Chondrocyte (in vitro differentiated cells): ENCODE measurements at regions not wholly inside any gene's neighbourhood (a gene's known extent, or its start where the extent isn't known, plus 50 kb on each side); places are given as distances from the start of the nearest gene placed in this dataset.

ENCODE experiments used
- DNase-seq: peaks from one replicate; pipeline ENCODE4 v3.0.0; 2021; ENCODE audit warnings: mixed read lengths, low spot score
- H3K27ac Mint-ChIP-seq: one replicate; pipeline ENCODE4 v1.8.0; 2021; ENCODE audit warnings: mild to moderate bottlenecking, moderate library complexity, mixed read lengths; ENCODE audit not compliant: unreplicated experiment
- H3K27me3 Mint-ChIP-seq: 2 replicates; pipeline ENCODE4 v1.8.0; 2021; ENCODE audit warnings: low read depth, mixed read lengths
- H3K36me3 Mint-ChIP-seq: 2 replicates; pipeline ENCODE4 v1.8.0; 2021; ENCODE audit warnings: low read depth, mixed read lengths
- H3K4me1 Mint-ChIP-seq: 2 replicates; pipeline ENCODE4 v1.8.0; 2021; ENCODE audit warnings: low read depth, mild to moderate bottlenecking, mixed read lengths
- H3K4me3 Mint-ChIP-seq: one replicate; pipeline ENCODE4 v1.8.0; 2021; ENCODE audit warnings: mild to moderate bottlenecking, moderate library complexity, mixed read lengths; ENCODE audit not compliant: unreplicated experiment
- H3K9me3 Mint-ChIP-seq: 2 replicates; pipeline ENCODE4 v1.8.0; 2021; ENCODE audit warnings: low read depth, mixed read lengths
- CTCF ChIP-seq: fragments of 200-600 bp; sonication (generic); IDR thresholded peaks from 2 replicates; pipeline ENCODE4 v1.5.0; 2021; ENCODE audit warnings: antibody characterized with exemption, mild to moderate bottlenecking, moderate library complexity

- Mint-ChIP-seq H3K4me1 (peaks cover 10% of the 10 kb centered on the region), H3K27ac (no peak overlapping the region), H3K9me3 (peaks cover 7% of the 10 kb centered on the region), H3K4me3 (peak overlapping the region; percentile 39), H3K27me3 (peaks cover 17% of the 10 kb centered on the region), H3K36me3 (no peaks in the 10 kb centered on the region)
- DNase-seq = no peak
- no peak for TF ChIP-seq CTCF
These were observed 458.6 kb upstream of the ASIC2 start for GRCh38 chr17:33751702-33752065.

DNA sequence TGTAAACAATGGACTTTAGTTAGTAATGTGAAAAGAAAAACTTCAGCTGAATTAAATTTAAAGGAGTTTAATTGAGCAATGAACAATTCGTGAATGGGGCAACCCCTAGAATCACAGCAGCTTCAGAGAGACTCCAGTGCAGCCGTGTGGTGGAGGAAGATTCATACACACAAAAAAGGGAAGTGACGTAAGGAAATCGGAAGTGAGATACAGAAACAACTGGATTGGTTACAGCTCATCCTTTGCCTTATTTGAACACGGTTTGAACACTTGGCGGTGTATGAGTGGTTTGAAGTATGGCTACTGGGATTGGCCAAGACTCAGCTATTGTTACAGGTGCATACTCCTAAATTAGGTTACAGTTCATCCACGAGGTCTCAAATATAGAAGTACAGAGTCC is 460.4 kb upstream of the ASIC2 start:
- no peak for TF ChIP-seq CTCF
- peaks cover 10% of the 10 kb centered on the region for H3K4me1 Mint-ChIP-seq
- H3K27ac Mint-ChIP-seq = no peak overlapping the region
- peaks cover 11% of the 10 kb centered on the region for H3K9me3 Mint-ChIP-seq
- no peaks in the 10 kb centered on the region for H3K36me3 Mint-ChIP-seq
- DNase-seq = no peak
- no peak overlapping the region for H3K4me3 Mint-ChIP-seq
- H3K27me3 Mint-ChIP-seq = peaks cover 8% of the 10 kb centered on the region

GRCh38 chr17:33756021-33756420 is 462.9 kb upstream of the ASIC2 start:
- DNase-seq = no peak
- no peaks in the 10 kb centered on the region for H3K36me3 Mint-ChIP-seq
- H3K4me3 Mint-ChIP-seq = no peak overlapping the region
- H3K27me3 Mint-ChIP-seq = peaks cover 8% of the 10 kb centered on the region
- H3K9me3 Mint-ChIP-seq = peaks cover 11% of the 10 kb centered on the region
- peaks cover 6% of the 10 kb centered on the region for H3K4me1 Mint-ChIP-seq
- no peak for TF ChIP-seq CTCF
- H3K27ac Mint-ChIP-seq = no peak overlapping the region

- TF ChIP-seq CTCF = no peak
- no peak overlapping the region for H3K4me3 Mint-ChIP-seq
- no peaks in the 10 kb centered on the region for H3K36me3 Mint-ChIP-seq
- H3K27ac Mint-ChIP-seq = no peak overlapping the region
- no peak for DNase-seq
- H3K9me3 Mint-ChIP-seq = no peaks in the 10 kb centered on the region
- no peaks in the 10 kb centered on the region for H3K4me1 Mint-ChIP-seq
- H3K27me3 Mint-ChIP-seq = no peaks in the 10 kb centered on the region
These were observed 472.8 kb upstream of the ASIC2 start for GRCh38 chr17:33765871-33766270.

GRCh38 chr17:33766721-33767120 is 473.6 kb upstream of the ASIC2 start:
- H3K4me3 Mint-ChIP-seq = no peak overlapping the region
- H3K9me3 Mint-ChIP-seq = no peaks in the 10 kb centered on the region
- TF ChIP-seq CTCF = no peak
- H3K4me1 Mint-ChIP-seq = no peaks in the 10 kb centered on the region
- H3K27ac Mint-ChIP-seq = no peak overlapping the region
- H3K36me3 Mint-ChIP-seq = no peaks in the 10 kb centered on the region
- no peaks in the 10 kb centered on the region for H3K27me3 Mint-ChIP-seq
- no peak for DNase-seq
